CD14-positive monocyte (primary cell): ENCODE measurements at regions not wholly inside any gene's neighbourhood (a gene's known extent, or its start where the extent isn't known, plus 50 kb on each side); places are given as distances from the start of the nearest gene placed in this dataset.

ENCODE experiments used
- DNase-seq, 3 donors: peaks; one replicate each; pipeline ENCODE4 v3.0.0-alpha.2; 2011 to 2022
- H2AFZ ChIP-seq: 2 replicates; pipeline ENCODE4 v1.6.0; 2012; ENCODE audit warnings: mild to moderate bottlenecking, low read depth, low read length, inconsistent platforms; ENCODE audit not compliant: insufficient read depth, poor library complexity, severe bottlenecking
- H3K27ac ChIP-seq, 2 donors: 1 replicate in 1 of 2; 2 replicates in 1 of 2; pipeline ENCODE4 v1.5.1; 2012 to 2013; ENCODE audit warnings: low read length in 2 of 2, control low read depth in 1 of 2, inconsistent platforms in 1 of 2, low read depth in 1 of 2, mild to moderate bottlenecking in 1 of 2
- H3K27me3 ChIP-seq, 2 donors: one replicate each; pipeline versions ENCODE4 v1.6.0 to v1.6.1; 2011 to 2013; ENCODE audit warnings: low read length in 2 of 2; ENCODE audit not compliant: control insufficient read depth in 2 of 2, insufficient read depth in 2 of 2
- H3K36me3 ChIP-seq, 2 donors: replicated peaks in 1 of 2; 1 replicate in 1 of 2; 2 replicates in 1 of 2; pipeline versions ENCODE4 v1.5.1 to v1.6.1; 2012 to 2013; ENCODE audit warnings: low read length in 2 of 2, control low read depth in 1 of 2, inconsistent platforms in 1 of 2, mild to moderate bottlenecking in 1 of 2; ENCODE audit not compliant: insufficient read depth in 2 of 2, control insufficient read depth in 1 of 2
- H3K4me1 ChIP-seq, 2 donors: 1 replicate in 1 of 2; 2 replicates in 1 of 2; pipeline versions ENCODE4 v1.5.1 to v1.6.1; 2012 to 2013; ENCODE audit warnings: low read length in 2 of 2, control low read depth in 1 of 2, inconsistent platforms in 1 of 2, mild to moderate bottlenecking in 1 of 2, moderate library complexity in 1 of 2; ENCODE audit not compliant: insufficient read depth in 2 of 2, control insufficient read depth in 1 of 2
- H3K4me2 ChIP-seq: replicated peaks from 2 replicates; pipeline ENCODE3; 2012; ENCODE audit warnings: low read length, moderate library complexity, mild to moderate bottlenecking; ENCODE audit not compliant: poor library complexity, severe bottlenecking; ENCODE audit errors: extremely low read depth
- H3K4me3 ChIP-seq, 3 experiments: fragments of 200-600 bp in 1 of 3; sonication (generic) in 1 of 3; replicated peaks in 1 of 3; 1 replicate in 2 of 3; 2 replicates in 1 of 3; pipeline ENCODE4 v1.5.1; 2011 to 2013; ENCODE audit warnings: low read length in 3 of 3, mild to moderate bottlenecking in 3 of 3, control low read depth in 2 of 3, low read depth in 2 of 3, inconsistent platforms in 1 of 3, moderate library complexity in 1 of 3
- H3K79me2 ChIP-seq: 2 replicates; pipeline ENCODE4 v1.6.0; 2012; ENCODE audit warnings: mild to moderate bottlenecking, control low read depth, inconsistent platforms, low read length, moderate library complexity; ENCODE audit not compliant: insufficient read depth
- H3K9ac ChIP-seq: 2 replicates; pipeline ENCODE4 v1.6.0; 2017; ENCODE audit warnings: low read length, mild to moderate bottlenecking; ENCODE audit not compliant: insufficient read depth, poor library complexity, severe bottlenecking
- H3K9me3 ChIP-seq, 2 donors: replicated peaks in 1 of 2; 1 replicate in 1 of 2; 2 replicates in 1 of 2; pipeline versions ENCODE4 v1.5.1 to v1.6.1; 2012 to 2013; ENCODE audit warnings: low read length in 2 of 2, control low read depth in 1 of 2; ENCODE audit not compliant: control insufficient read depth in 1 of 2, insufficient read depth in 1 of 2
- H4K20me1 ChIP-seq: 2 replicates; pipeline ENCODE4 v1.6.0; 2012; ENCODE audit warnings: mild to moderate bottlenecking, low read length, control low read depth, moderate library complexity; ENCODE audit not compliant: insufficient read depth
- H3K27ac Mint-ChIP-seq, 7 donors: one replicate each; pipeline ENCODE4 v1.8.0; 2020; ENCODE audit warnings: mild to moderate bottlenecking in 7 of 7, mixed read lengths in 7 of 7, moderate library complexity in 6 of 7, inconsistent platforms in 2 of 7
- H3K27me3 Mint-ChIP-seq, 3 donors: one replicate each; pipeline ENCODE4 v1.8.0; 2021 to 2022; ENCODE audit warnings: low read depth in 3 of 3, mild to moderate bottlenecking in 3 of 3, mixed read lengths in 3 of 3, moderate library complexity in 3 of 3, inconsistent platforms in 1 of 3
- H3K36me3 Mint-ChIP-seq, 2 donors: one replicate each; pipeline ENCODE4 v1.8.0; 2020; ENCODE audit warnings: mixed read lengths in 2 of 2, inconsistent platforms in 1 of 2, mild to moderate bottlenecking in 1 of 2
- H3K4me1 Mint-ChIP-seq: one replicate; pipeline ENCODE4 v1.8.0; 2020; ENCODE audit warnings: mild to moderate bottlenecking, mixed read lengths
- H3K4me3 Mint-ChIP-seq, 2 donors: one replicate each; pipeline ENCODE4 v1.8.0; 2020; ENCODE audit warnings: mild to moderate bottlenecking in 2 of 2, mixed read lengths in 2 of 2, moderate library complexity in 1 of 2
- H3K9me3 Mint-ChIP-seq, 7 donors: one replicate each; pipeline ENCODE4 v1.8.0; 2020 to 2022; ENCODE audit warnings: mixed read lengths in 7 of 7, mild to moderate bottlenecking in 6 of 7, moderate library complexity in 6 of 7, inconsistent platforms in 2 of 7
- WGBS: methylation state at CpG from one replicate; pipeline ENCODE4 v1.1.5; 2013; ENCODE audit warnings: missing lambda C conversion rate; ENCODE audit not compliant: insufficient coverage; 5-methylcytosine and 5-hydroxymethylcytosine counted together
- intact Hi-C, 2 donors: fragments of 100-400 bp; cut with micrococcal nuclease; formaldehyde crosslinking; loops; one replicate each; pipeline versions ENCODE4 v1.15.0 to v1.15.1; 2023
- TF ChIP-seq, protein P1 (sequence below): fragments of 200-600 bp; IDR thresholded peaks from one replicate; pipeline ENCODE4 v1.8.0; 2022; ENCODE audit warnings: antibody characterized with exemption, mild to moderate bottlenecking

DNA sequence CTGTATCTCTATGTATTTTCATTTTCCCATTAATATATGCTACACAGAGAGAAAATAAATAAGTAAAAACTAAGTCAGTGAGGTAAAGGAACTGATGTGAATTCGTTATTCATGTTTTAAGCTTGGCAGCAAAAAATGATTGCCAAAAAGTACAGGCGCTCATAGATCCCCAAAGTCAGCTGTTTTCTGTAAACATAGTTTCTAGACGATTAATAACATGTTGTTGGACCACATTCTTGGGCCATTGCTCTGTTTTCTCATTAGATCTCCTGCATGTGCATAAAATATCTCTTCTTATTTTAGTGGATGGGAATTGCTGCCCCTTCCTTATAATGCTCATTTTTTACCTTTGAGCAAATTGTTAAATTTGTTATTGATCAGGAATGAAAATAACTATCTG is 215.2 kb downstream of the TLE1 start:
- Mint-ChIP-seq H3K27me3 (peaks cover 0 to 5% (median 0%) of the 10 kb centered on the region in 3 donors), H3K4me1 (no peaks in the 10 kb centered on the region), H3K36me3 (no peaks in the 10 kb centered on the region), H3K27ac (no peak overlapping the region), H3K9me3 (peaks cover 0 to 9% (median 3%) of the 10 kb centered on the region in 7 donors), H3K4me3 (no peak overlapping the region)
- intact Hi-C loops = no loop called here
- no peak for DNase-seq
- Histone ChIP-seq H3K9me3 (peaks cover 0 to 3% of the 10 kb centered on the region in 2 donors), H3K27ac (no peak overlapping the region), H3K9ac (no peak overlapping the region), H3K4me1 (no peaks in the 10 kb centered on the region), H2AFZ (no peak overlapping the region), H3K79me2 (no peaks in the 10 kb centered on the region), H3K4me2 (no peak overlapping the region), H4K20me1 (no peaks in the 10 kb centered on the region), H3K4me3 (no peak overlapping the region), H3K27me3 (no peaks in the 10 kb centered on the region), H3K36me3 (no peaks in the 10 kb centered on the region)
- 100% methylated on average over 2 of the region's 3 CpGs for WGBS
- TF ChIP-seq, protein P1, sequence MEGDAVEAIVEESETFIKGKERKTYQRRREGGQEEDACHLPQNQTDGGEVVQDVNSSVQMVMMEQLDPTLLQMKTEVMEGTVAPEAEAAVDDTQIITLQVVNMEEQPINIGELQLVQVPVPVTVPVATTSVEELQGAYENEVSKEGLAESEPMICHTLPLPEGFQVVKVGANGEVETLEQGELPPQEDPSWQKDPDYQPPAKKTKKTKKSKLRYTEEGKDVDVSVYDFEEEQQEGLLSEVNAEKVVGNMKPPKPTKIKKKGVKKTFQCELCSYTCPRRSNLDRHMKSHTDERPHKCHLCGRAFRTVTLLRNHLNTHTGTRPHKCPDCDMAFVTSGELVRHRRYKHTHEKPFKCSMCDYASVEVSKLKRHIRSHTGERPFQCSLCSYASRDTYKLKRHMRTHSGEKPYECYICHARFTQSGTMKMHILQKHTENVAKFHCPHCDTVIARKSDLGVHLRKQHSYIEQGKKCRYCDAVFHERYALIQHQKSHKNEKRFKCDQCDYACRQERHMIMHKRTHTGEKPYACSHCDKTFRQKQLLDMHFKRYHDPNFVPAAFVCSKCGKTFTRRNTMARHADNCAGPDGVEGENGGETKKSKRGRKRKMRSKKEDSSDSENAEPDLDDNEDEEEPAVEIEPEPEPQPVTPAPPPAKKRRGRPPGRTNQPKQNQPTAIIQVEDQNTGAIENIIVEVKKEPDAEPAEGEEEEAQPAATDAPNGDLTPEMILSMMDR = no peak

DNA sequence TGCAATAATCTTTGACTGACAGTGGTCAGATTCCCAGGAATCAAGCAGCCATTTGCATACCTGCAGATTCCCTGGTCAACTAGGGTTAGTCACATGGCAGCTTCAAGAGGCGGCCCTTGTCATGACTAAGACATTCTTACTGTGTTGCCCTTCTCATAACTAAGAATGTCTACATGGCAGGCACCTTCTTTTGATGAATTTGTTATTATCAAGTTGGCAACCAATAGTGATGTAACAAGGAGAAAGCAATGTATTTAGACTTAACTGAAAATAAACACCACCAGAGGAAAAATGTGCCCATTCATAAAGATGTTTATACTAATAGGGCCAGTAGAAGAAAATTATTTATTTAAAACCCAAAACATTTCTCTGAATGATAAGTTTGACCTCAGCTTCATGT is 215.6 kb downstream of the TLE1 start:
- peaks cover 0 to 3% of the 10 kb centered on the region in 2 donors for H3K9me3 ChIP-seq
- intact Hi-C loops = no loop called here

More for the DNA sequence above, 215.6 kb downstream of the TLE1 start:
- Histone ChIP-seq H2AFZ (no peak overlapping the region), H3K4me2 (no peak overlapping the region), H3K79me2 (no peaks in the 10 kb centered on the region), H3K9ac (no peak overlapping the region), H3K36me3 (no peaks in the 10 kb centered on the region), H4K20me1 (no peaks in the 10 kb centered on the region), H3K27me3 (no peaks in the 10 kb centered on the region), H3K4me3 (no peak overlapping the region), H3K27ac (no peak overlapping the region), H3K4me1 (no peaks in the 10 kb centered on the region)
- no CpG with 5 or more reads among the region's 1 CpG for WGBS
- Mint-ChIP-seq H3K36me3 (no peaks in the 10 kb centered on the region), H3K27me3 (peaks cover 0 to 5% (median 0%) of the 10 kb centered on the region in 3 donors), H3K4me1 (no peaks in the 10 kb centered on the region), H3K9me3 (peaks cover 0 to 9% (median 3%) of the 10 kb centered on the region in 7 donors), H3K27ac (no peak overlapping the region), H3K4me3 (no peak overlapping the region)
- no peak for DNase-seq
- TF ChIP-seq, protein P1 = no peak
